Osteoblast (primary cell): ENCODE measurements at regions not wholly inside any gene's neighbourhood (a gene's known extent, or its start where the extent isn't known, plus 50 kb on each side); places are given as distances from the start of the nearest gene placed in this dataset.
"Not testable (repeated sequence)": the region's sequence is repeated elsewhere in the genome, so short reads cannot be mapped to it uniquely, and the experiment has no call there.

ENCODE experiments used
- DNase-seq: peaks from one replicate; pipeline ENCODE4 v3.0.0; 2011; ENCODE audit warnings: low spot score, mixed read lengths; ENCODE audit not compliant: insufficient read length; ENCODE audit errors: missing footprints
- H2AFZ ChIP-seq: 2 replicates; pipeline ENCODE4 v1.6.0; 2011; ENCODE audit warnings: mild to moderate bottlenecking, low read length
- H3K27ac ChIP-seq: 2 replicates; pipeline ENCODE4 v1.5.1; 2011; ENCODE audit warnings: mild to moderate bottlenecking, low read depth, low read length, moderate library complexity
- H3K27me3 ChIP-seq: 2 replicates; pipeline ENCODE4 v1.6.0; 2012; ENCODE audit warnings: mild to moderate bottlenecking, control low read depth, inconsistent platforms, low read length, moderate library complexity; ENCODE audit not compliant: insufficient read depth
- H3K36me3 ChIP-seq: 2 replicates; pipeline ENCODE4 v1.5.1; 2011; ENCODE audit warnings: mild to moderate bottlenecking, low read length, control low read depth, moderate library complexity; ENCODE audit not compliant: insufficient read depth
- H3K4me1 ChIP-seq: 2 replicates; pipeline ENCODE4 v1.5.1; 2011; ENCODE audit warnings: mild to moderate bottlenecking, low read length, control low read depth, moderate library complexity; ENCODE audit not compliant: insufficient read depth
- H3K4me2 ChIP-seq: 2 replicates; pipeline ENCODE4 v1.6.0; 2011; ENCODE audit warnings: mild to moderate bottlenecking, low read length; ENCODE audit not compliant: insufficient read depth
- H3K4me3 ChIP-seq: fragments of 200-600 bp; sonication (generic); 3 replicates; pipeline ENCODE4 v1.5.1; 2012; ENCODE audit warnings: mild to moderate bottlenecking, low read length, inconsistent platforms; ENCODE audit not compliant: insufficient read depth
- H3K79me2 ChIP-seq: 2 replicates; pipeline ENCODE4 v1.6.0; 2012; ENCODE audit warnings: mild to moderate bottlenecking, low read length, control low read depth, inconsistent platforms; ENCODE audit not compliant: insufficient read depth
- H3K9me3 ChIP-seq: 2 replicates; pipeline ENCODE4 v1.5.1; 2011; ENCODE audit warnings: low read depth, low read length, control low read depth
- H4K20me1 ChIP-seq: 2 replicates; pipeline ENCODE4 v1.6.0; 2012; ENCODE audit warnings: mild to moderate bottlenecking, low read length, control low read depth; ENCODE audit not compliant: insufficient read depth
- TF ChIP-seq, protein P1 (sequence below): IDR thresholded peaks from 2 replicates; pipeline ENCODE4 v1.5.1; 2011; ENCODE audit warnings: mild to moderate bottlenecking, low read depth, low read length, moderate library complexity; ENCODE audit errors: extremely low read depth

DNA sequence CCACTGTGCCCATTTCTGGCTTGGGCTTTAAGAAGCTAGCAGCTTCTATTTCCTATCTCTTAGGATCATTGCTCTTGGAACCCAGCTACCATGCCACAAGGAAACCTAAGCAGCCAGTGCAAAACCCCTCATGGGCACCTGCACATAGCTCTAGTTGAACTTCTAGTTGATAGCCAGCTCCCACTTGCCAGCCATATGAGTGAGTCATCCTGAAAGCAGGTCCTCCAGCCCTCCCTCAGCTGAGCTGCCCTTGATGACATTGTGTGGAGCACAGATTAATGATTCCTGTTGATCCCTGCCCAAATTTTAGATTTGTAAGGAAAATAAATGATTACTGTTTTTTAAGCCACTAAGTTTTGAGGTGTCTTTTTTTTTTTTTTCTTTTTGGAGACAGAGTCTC is 234.2 kb upstream of the FBXO33 start:
- H2AFZ ChIP-seq, result no peak overlapping the region
- no peaks in the 10 kb centered on the region for H3K27me3 ChIP-seq
- H3K36me3 ChIP-seq, result no peaks in the 10 kb centered on the region
- TF ChIP-seq, protein P1, sequence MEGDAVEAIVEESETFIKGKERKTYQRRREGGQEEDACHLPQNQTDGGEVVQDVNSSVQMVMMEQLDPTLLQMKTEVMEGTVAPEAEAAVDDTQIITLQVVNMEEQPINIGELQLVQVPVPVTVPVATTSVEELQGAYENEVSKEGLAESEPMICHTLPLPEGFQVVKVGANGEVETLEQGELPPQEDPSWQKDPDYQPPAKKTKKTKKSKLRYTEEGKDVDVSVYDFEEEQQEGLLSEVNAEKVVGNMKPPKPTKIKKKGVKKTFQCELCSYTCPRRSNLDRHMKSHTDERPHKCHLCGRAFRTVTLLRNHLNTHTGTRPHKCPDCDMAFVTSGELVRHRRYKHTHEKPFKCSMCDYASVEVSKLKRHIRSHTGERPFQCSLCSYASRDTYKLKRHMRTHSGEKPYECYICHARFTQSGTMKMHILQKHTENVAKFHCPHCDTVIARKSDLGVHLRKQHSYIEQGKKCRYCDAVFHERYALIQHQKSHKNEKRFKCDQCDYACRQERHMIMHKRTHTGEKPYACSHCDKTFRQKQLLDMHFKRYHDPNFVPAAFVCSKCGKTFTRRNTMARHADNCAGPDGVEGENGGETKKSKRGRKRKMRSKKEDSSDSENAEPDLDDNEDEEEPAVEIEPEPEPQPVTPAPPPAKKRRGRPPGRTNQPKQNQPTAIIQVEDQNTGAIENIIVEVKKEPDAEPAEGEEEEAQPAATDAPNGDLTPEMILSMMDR, result no peak
- H3K4me2 ChIP-seq, result no peak overlapping the region
- no peak overlapping the region for H3K4me3 ChIP-seq
- no peaks in the 10 kb centered on the region for H3K79me2 ChIP-seq
- no peaks in the 10 kb centered on the region for H4K20me1 ChIP-seq
- DNase-seq, result no peak
- no peaks in the 10 kb centered on the region for H3K4me1 ChIP-seq
- no peaks in the 10 kb centered on the region for H3K9me3 ChIP-seq
- H3K27ac ChIP-seq, result no peak overlapping the region

DNA sequence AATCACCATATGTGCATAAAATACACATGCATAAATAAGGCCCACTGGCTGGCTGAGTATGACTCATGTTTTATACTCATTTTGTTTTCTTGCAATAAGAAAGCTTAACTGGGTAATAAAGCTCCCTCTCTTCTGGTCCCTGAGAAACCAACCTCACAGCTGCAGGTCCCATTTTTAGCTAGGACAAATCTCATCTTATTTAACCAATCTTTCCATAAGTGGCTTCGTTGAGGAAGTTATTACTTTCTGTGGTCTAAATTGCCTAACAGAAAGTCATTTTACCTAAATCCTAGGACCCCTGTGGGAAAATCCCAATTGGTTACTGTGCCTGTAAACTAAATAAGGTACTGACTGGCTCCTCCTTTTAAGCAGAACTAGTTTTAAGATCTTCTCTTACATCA is 232.8 kb upstream of the FBXO33 start:
- H3K4me1 ChIP-seq, result no peaks in the 10 kb centered on the region
- H3K4me3 ChIP-seq, result no peak overlapping the region
- H3K36me3 ChIP-seq, result no peaks in the 10 kb centered on the region
- no peaks in the 10 kb centered on the region for H3K27me3 ChIP-seq
- H3K27ac ChIP-seq, result no peak overlapping the region
- no peaks in the 10 kb centered on the region for H3K79me2 ChIP-seq
- no peak for DNase-seq
- no peaks in the 10 kb centered on the region for H3K9me3 ChIP-seq
- no peak overlapping the region for H2AFZ ChIP-seq
- H4K20me1 ChIP-seq, result no peaks in the 10 kb centered on the region
- no peak overlapping the region for H3K4me2 ChIP-seq
- TF ChIP-seq, protein P1, result no peak

DNA sequence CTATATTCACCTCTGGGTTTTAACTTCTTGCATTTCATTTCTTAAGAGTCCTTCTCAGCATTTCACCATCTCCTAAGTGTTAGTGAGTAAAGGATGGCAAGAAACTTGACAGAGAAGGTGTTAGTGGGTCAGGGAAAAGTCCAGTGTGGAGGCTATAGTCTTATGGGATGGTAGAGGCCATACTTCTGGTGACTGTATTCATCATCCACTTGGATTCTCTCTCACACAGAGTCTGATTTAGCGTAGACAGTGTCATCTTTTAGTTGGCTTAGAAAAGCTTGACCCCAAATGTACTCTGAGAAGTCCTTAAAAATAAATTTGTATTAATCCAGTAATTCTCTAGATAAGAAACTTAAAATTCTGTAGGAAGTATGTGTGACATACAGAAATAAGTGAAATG is 232.4 kb upstream of the FBXO33 start:
- no peaks in the 10 kb centered on the region for H3K4me1 ChIP-seq
- H3K9me3 ChIP-seq, result no peaks in the 10 kb centered on the region
- H4K20me1 ChIP-seq, result no peaks in the 10 kb centered on the region
- no peak overlapping the region for H2AFZ ChIP-seq
- no peak for DNase-seq
- no peaks in the 10 kb centered on the region for H3K36me3 ChIP-seq
- H3K4me3 ChIP-seq, result no peak overlapping the region
- H3K27ac ChIP-seq, result no peak overlapping the region
- no peaks in the 10 kb centered on the region for H3K79me2 ChIP-seq
- TF ChIP-seq, protein P1, result no peak
- no peaks in the 10 kb centered on the region for H3K27me3 ChIP-seq
- H3K4me2 ChIP-seq, result no peak overlapping the region

DNA sequence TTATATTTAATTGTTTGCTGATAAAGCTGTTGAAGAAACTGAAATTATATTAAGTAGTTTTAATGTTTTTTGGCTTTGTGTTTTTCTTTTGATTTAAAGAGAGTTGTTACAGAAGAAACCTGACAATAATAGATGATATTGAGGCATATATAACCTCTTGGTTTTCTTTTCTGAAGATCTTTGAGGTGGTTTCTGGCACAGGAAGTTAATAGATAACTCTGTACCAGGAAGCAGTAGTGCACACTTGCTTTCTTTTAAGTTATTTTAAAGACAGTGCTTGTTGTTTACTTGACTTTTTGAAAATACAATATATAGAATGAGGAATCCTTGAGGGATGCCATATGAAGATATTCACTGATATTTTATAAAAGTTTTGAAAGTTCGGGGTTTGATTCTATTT is 209.0 kb upstream of the FBXO33 start:
- H3K27ac ChIP-seq, result no peak overlapping the region
- H2AFZ ChIP-seq, result no peak overlapping the region
- H3K9me3 ChIP-seq, result no peaks in the 10 kb centered on the region
- H3K4me1 ChIP-seq, result no peaks in the 10 kb centered on the region
- no peaks in the 10 kb centered on the region for H3K36me3 ChIP-seq
- no peak overlapping the region for H3K4me2 ChIP-seq
- H3K79me2 ChIP-seq, result no peaks in the 10 kb centered on the region
- TF ChIP-seq, protein P1, result no peak
- no peak overlapping the region for H3K4me3 ChIP-seq
- H3K27me3 ChIP-seq, result no peaks in the 10 kb centered on the region
- no peak for DNase-seq
- no peaks in the 10 kb centered on the region for H4K20me1 ChIP-seq

DNA sequence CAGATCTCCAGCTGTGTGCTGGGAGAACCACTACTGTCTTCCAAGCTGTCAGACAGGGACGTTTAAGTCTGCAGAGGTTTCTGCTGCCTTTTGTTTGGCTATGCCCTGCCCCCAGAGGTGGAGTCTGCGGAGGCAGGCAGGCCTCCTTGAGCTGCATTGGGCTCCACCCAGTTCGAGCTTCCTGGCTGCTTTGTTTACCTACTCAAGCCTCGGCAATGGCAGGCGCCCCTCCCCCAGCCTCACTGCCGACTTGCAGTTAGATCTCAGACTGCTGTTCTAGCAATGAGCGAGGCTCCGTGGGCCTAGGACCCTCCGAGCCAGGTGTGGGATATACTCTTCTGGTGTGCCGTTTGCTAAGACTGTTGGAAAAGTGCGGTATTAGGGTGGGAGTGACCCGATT is 206.8 kb upstream of the FBXO33 start:
- not testable (repeated sequence) for H3K4me2 ChIP-seq, H3K36me3 ChIP-seq

More for the DNA sequence above, 206.8 kb upstream of the FBXO33 start:
- not testable (repeated sequence) for H3K27ac ChIP-seq, H3K4me3 ChIP-seq, H3K4me1 ChIP-seq, H4K20me1 ChIP-seq, H3K27me3 ChIP-seq, H2AFZ ChIP-seq, H3K9me3 ChIP-seq, H3K79me2 ChIP-seq, DNase-seq
